GM12878 (cell line): ENCODE measurements at regions not wholly inside any gene's neighbourhood (a gene's known extent, or its start where the extent isn't known, plus 50 kb on each side); places are given as distances from the start of the nearest gene placed in this dataset.

ENCODE experiments used
- ATAC-seq: fragments of 200-7000 bp; cut with Tn5 transposase; 3 replicates; pipeline ENCODE4 v1.9.1; 2020; ENCODE audit warnings: mild to moderate bottlenecking, moderate library complexity
- BruUV-seq: library from RNA; stranded (reverse); fragments of 400-500 nt; replicated peaks from 2 replicates; lab custom pipeline; 2021; lab: Mats Ljungman, UMichigan
- CTCF ChIA-PET: fragments of 300-600 bp; sonication (Branson Sonifier 250); formaldehyde crosslinking; extraction: SDS; loops from one replicate; lab custom pipeline; 2021; ENCODE audit warnings: inconsistent platforms; lab: Yijun Ruan, JAX
- POLR2A ChIA-PET: fragments of 350-600 bp; formaldehyde crosslinking; extraction: SDS; loops from one replicate; lab custom pipeline; 2021; ENCODE audit warnings: inconsistent platforms; lab: Charles Lee
- RAD21 ChIA-PET: fragments of 300-600 bp; sonication (Branson Sonifier 250); formaldehyde crosslinking; loops from one replicate; lab custom pipeline; 2023; ENCODE audit warnings: antibody characterized with exemption; ENCODE audit not compliant: unreplicated experiment; lab: Charles Lee
- SMC1A ChIA-PET: fragments of 300-600 bp; sonication (Branson Sonifier 250); formaldehyde crosslinking; loops from one replicate; lab custom pipeline; 2023; ENCODE audit not compliant: unreplicated experiment, uncharacterized antibody; lab: Charles Lee
- DNase-seq: peaks from one replicate; pipeline ENCODE4 v3.0.0-alpha.2; 2011; ENCODE audit warnings: low read depth, low spot score
- FAIRE-seq: peaks from 3 replicates; lab custom pipeline; 2011; peaks lifted over from hg19 to GRCh38; lab: Jason Lieb, UNC
- H2AFZ ChIP-seq: 2 replicates; pipeline ENCODE4 v1.6.0; 2011; ENCODE audit warnings: low read depth, low read length, control low read depth; ENCODE audit not compliant: control insufficient read depth
- H3K27ac ChIP-seq: 2 replicates; pipeline ENCODE4 v1.5.1; 2011; ENCODE audit warnings: control low read depth; ENCODE audit not compliant: control insufficient read depth, insufficient read depth
- H3K27me3 ChIP-seq, 2 experiments: replicated peaks in 1 of 2; 2 replicates each; pipeline versions ENCODE4 v1.6.0 to v1.6.1; 2011; ENCODE audit warnings: low read length in 1 of 2; ENCODE audit not compliant: control insufficient read depth in 2 of 2, insufficient read depth in 2 of 2
- H3K36me3 ChIP-seq, 2 experiments: 2 replicates each; pipeline ENCODE4 v1.5.1; 2011; ENCODE audit warnings: low read length in 1 of 2; ENCODE audit not compliant: control insufficient read depth in 2 of 2, insufficient read depth in 2 of 2
- H3K4me1 ChIP-seq: 2 replicates; pipeline ENCODE4 v1.6.1; 2011; ENCODE audit warnings: mild to moderate bottlenecking, low read length, moderate library complexity, mixed read lengths; ENCODE audit not compliant: control insufficient read depth, insufficient read depth
- H3K4me2 ChIP-seq: 2 replicates; pipeline ENCODE4 v1.6.0; 2011; ENCODE audit warnings: control low read depth; ENCODE audit not compliant: control insufficient read depth, insufficient read depth
- H3K4me3 ChIP-seq: fragments of 200-600 bp; sonication (generic); 2 replicates; pipeline ENCODE4 v1.5.1; 2016
- H3K79me2 ChIP-seq: 2 replicates; pipeline ENCODE4 v1.6.0; 2011; ENCODE audit warnings: low read length; ENCODE audit not compliant: control insufficient read depth, insufficient read depth
- H3K9ac ChIP-seq: 2 replicates; pipeline ENCODE4 v1.8.0; 2011; ENCODE audit warnings: low read length, control low read depth, mixed read lengths; ENCODE audit not compliant: control insufficient read depth, insufficient read depth
- H3K9me3 ChIP-seq: replicated peaks from 3 replicates; pipeline ENCODE4 v1.5.1; 2011; ENCODE audit warnings: mild to moderate bottlenecking, low read length; ENCODE audit not compliant: control insufficient read depth, insufficient read depth
- H4K20me1 ChIP-seq: 2 replicates; pipeline ENCODE4 v1.6.0; 2011; ENCODE audit not compliant: control insufficient read depth, insufficient read depth
- BMI1 ChIP-seq: fragments of 450-650 bp; IDR thresholded peaks from 2 replicates; pipeline ENCODE4 v1.6.1; 2016; ENCODE audit warnings: mild to moderate bottlenecking, moderate library complexity, borderline replicate concordance
- EP300 ChIP-seq, 2 experiments: fragments of 150-350 bp in 1 of 2; IDR thresholded peaks; 2 replicates each; pipeline ENCODE4 v1.6.1; 2011 to 2012; ENCODE audit warnings: low read depth in 2 of 2, low read length in 2 of 2, borderline replicate concordance in 1 of 2, improper control_type of control experiment in 1 of 2, inconsistent platforms in 1 of 2; ENCODE audit not compliant: control insufficient read depth in 1 of 2
- MTA3 ChIP-seq: IDR thresholded peaks from 2 replicates; pipeline ENCODE4 v1.6.1; 2012; ENCODE audit warnings: low read length, inconsistent platforms, borderline replicate concordance
- RCOR1 ChIP-seq: conservative IDR thresholded peaks from 2 replicates; pipeline ENCODE4 v1.6.1; 2012; ENCODE audit warnings: low read depth, low read length, improper control_type of control experiment
- SMAD5 ChIP-seq: IDR thresholded peaks from 2 replicates; pipeline ENCODE4 v1.6.1; 2016; ENCODE audit warnings: antibody characterized with exemption, low read depth
- YBX1 ChIP-seq: fragments of 450-650 bp; IDR thresholded peaks from 2 replicates; pipeline ENCODE4 v1.6.1; 2016; ENCODE audit warnings: antibody characterized with exemption
- WGBS: methylation state at CpG from one replicate; pipeline ENCODE4 v1.1.6; 2016; ENCODE audit warnings: low lambda C conversion rate; ENCODE audit not compliant: insufficient replicate concordance, insufficient coverage; ENCODE audit errors: missing lambda C conversion rate; 5-methylcytosine and 5-hydroxymethylcytosine counted together
- in situ Hi-C: fragments of 300-500 bp; cut with MboI; formaldehyde crosslinking; loops from 9 replicates; pipeline ENCODE4 v1.14.3; 2018; ENCODE audit warnings: mixed read lengths
- intact Hi-C: fragments of 100-400 bp; cut with micrococcal nuclease; formaldehyde crosslinking; loops from one replicate; pipeline ENCODE4 v1.14.2; 2022; ENCODE audit not compliant: unreplicated experiment
- TF ChIP-seq, protein P1 (sequence below): IDR thresholded peaks from 2 replicates; pipeline ENCODE4 v1.6.1; 2011; ENCODE audit warnings: borderline replicate concordance, low read depth, mild to moderate bottlenecking, moderate library complexity, low read length; ENCODE audit not compliant: insufficient read depth, poor library complexity, severe bottlenecking
- TF ChIP-seq, protein P2 (sequence below): fragments of 450-650 bp; IDR thresholded peaks from 2 replicates; pipeline ENCODE4 v1.6.1; 2016; ENCODE audit warnings: mild to moderate bottlenecking, moderate library complexity, borderline replicate concordance

DNA sequence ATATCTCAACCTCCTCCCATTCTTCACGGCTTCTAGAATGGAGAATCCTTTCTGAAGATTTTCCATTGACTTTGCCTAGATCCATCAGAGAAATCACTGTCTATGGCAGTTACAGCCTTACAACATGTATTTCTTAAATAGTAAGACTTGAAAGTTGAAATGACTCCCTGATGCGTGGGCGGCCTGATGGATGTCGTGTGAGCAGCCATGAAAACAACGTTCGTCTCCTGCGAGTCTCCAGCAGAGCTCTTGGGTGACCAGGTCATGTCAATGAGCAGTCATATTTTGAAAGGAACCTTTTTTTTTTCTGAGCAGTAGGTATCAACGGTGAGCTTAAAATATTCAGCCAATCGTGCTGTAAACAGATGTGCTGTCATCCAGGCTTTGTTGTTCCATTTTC lies 139.9 kb upstream of the C14orf180 start:
- H3K4me3 ChIP-seq, result no peak overlapping the region
- H3K4me2 ChIP-seq, result no peak overlapping the region
- ChIA-PET SMC1A (no interaction called here), POLR2A (no interaction called here), RAD21 (no interaction called here), CTCF (no interaction called here)
- H3K9ac ChIP-seq, result no peak overlapping the region
- H3K79me2 ChIP-seq, result no peaks in the 10 kb centered on the region
- whole genome bisulfite sequencing, result 64% methylated on average over 9 of the region's 9 CpGs
- H3K27me3 ChIP-seq, result no peaks in the 10 kb centered on the region
- TF ChIP-seq YBX1, result no peak
- no peak overlapping the region for H3K27ac ChIP-seq
- intact Hi-C loops, result no loop called here
- H3K36me3 ChIP-seq, result no peaks in the 10 kb centered on the region
- FAIRE-seq (no peak), DNase-seq (no peak), ATAC-seq (no peak)
- no peaks in the 10 kb centered on the region for H3K9me3 ChIP-seq
- BruUV-seq, result no TSS peak
- no peaks in the 10 kb centered on the region for H3K4me1 ChIP-seq
- H2AFZ ChIP-seq, result no peak overlapping the region
- in situ Hi-C loops, result no loop called here
- H4K20me1 ChIP-seq, result no peaks in the 10 kb centered on the region

DNA sequence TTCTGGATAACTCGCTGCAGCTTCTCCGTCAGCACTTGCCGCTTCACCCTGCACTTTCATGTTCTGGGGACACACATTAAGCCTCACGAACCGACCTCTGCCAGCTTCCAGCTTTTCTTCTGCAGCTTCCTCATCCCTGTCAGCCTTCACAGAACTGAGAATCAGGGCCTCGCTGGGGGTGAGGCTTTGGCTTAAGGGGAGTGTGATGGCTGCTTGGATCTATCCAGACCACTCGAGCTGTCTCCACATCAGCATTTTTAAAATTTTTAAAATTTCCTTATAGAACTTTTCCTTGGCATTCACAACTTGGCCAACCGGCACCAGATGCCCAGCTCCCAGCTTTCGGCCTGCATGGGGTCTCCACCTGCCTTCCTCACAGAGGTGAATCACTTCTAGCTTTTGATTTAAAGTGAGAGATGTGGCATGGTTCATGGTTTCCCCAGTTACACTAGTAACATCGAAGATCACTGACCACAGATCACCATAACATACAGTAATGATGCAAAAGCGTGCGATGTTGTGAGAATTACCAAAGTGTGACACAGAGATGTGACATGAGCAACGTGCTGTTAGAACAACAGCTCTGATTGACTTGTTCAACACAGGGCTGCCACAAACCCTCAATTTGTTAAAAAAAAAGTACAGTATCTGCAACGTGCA lies 139.1 kb upstream of the C14orf180 start:
- TF ChIP-seq SMAD5, result no peak
- TF ChIP-seq, protein P1, sequence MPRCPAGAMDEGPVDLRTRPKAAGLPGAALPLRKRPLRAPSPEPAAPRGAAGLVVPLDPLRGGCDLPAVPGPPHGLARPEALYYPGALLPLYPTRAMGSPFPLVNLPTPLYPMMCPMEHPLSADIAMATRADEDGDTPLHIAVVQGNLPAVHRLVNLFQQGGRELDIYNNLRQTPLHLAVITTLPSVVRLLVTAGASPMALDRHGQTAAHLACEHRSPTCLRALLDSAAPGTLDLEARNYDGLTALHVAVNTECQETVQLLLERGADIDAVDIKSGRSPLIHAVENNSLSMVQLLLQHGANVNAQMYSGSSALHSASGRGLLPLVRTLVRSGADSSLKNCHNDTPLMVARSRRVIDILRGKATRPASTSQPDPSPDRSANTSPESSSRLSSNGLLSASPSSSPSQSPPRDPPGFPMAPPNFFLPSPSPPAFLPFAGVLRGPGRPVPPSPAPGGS, result peak; percentile 56
- TF ChIP-seq, protein P2, sequence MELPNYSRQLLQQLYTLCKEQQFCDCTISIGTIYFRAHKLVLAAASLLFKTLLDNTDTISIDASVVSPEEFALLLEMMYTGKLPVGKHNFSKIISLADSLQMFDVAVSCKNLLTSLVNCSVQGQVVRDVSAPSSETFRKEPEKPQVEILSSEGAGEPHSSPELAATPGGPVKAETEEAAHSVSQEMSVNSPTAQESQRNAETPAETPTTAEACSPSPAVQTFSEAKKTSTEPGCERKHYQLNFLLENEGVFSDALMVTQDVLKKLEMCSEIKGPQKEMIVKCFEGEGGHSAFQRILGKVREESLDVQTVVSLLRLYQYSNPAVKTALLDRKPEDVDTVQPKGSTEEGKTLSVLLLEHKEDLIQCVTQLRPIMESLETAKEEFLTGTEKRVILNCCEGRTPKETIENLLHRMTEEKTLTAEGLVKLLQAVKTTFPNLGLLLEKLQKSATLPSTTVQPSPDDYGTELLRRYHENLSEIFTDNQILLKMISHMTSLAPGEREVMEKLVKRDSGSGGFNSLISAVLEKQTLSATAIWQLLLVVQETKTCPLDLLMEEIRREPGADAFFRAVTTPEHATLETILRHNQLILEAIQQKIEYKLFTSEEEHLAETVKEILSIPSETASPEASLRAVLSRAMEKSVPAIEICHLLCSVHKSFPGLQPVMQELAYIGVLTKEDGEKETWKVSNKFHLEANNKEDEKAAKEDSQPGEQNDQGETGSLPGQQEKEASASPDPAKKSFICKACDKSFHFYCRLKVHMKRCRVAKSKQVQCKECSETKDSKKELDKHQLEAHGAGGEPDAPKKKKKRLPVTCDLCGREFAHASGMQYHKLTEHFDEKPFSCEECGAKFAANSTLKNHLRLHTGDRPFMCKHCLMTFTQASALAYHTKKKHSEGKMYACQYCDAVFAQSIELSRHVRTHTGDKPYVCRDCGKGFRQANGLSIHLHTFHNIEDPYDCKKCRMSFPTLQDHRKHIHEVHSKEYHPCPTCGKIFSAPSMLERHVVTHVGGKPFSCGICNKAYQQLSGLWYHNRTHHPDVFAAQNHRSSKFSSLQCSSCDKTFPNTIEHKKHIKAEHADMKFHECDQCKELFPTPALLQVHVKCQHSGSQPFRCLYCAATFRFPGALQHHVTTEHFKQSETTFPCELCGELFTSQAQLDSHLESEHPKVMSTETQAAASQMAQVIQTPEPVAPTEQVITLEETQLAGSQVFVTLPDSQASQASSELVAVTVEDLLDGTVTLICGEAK, result no peak
- TF ChIP-seq EP300 (IDR thresholded peaks at IDR 0.05; ENCODE audit: borderline replicate concordance in 1 of 2, control insufficient read depth in 1 of 2, low read depth in 2 of 2, low read length in 2 of 2), result no peak
- TF ChIP-seq BMI1, result no peak
- TF ChIP-seq MTA3, result no peak
- no peak for TF ChIP-seq RCOR1
- Histone ChIP-seq H3K36me3 (no peaks in the 10 kb centered on the region), H3K4me1 (no peaks in the 10 kb centered on the region), H3K27me3 (no peaks in the 10 kb centered on the region), H3K4me2 (no peak overlapping the region), H2AFZ (no peak overlapping the region), H4K20me1 (no peaks in the 10 kb centered on the region), H3K9ac (no peak overlapping the region), H3K27ac (no peak overlapping the region), H3K79me2 (no peaks in the 10 kb centered on the region), H3K9me3 (no peaks in the 10 kb centered on the region), H3K4me3 (no peak overlapping the region)
- no TSS peak for BruUV-seq
- intact Hi-C loops (no loop called here), in situ Hi-C loops (no loop called here)
- WGBS, result 32% methylated on average over 14 of the region's 14 CpGs
- no peak for DNase-seq
- ChIA-PET SMC1A (no interaction called here), RAD21 (no interaction called here), CTCF (no interaction called here), POLR2A (no interaction called here)
- ATAC-seq, result no peak
- FAIRE-seq, result no peak
